ENCODE measurements at regions not wholly inside any gene's neighbourhood (a gene's known extent, or its start where the extent isn't known, plus 50 kb on each side); places are given as distances from the start of the nearest gene placed in this dataset.
"Not testable (repeated sequence)": the region's sequence is repeated elsewhere in the genome, so short reads cannot be mapped to it uniquely, and the experiment has no call there.

DNA sequence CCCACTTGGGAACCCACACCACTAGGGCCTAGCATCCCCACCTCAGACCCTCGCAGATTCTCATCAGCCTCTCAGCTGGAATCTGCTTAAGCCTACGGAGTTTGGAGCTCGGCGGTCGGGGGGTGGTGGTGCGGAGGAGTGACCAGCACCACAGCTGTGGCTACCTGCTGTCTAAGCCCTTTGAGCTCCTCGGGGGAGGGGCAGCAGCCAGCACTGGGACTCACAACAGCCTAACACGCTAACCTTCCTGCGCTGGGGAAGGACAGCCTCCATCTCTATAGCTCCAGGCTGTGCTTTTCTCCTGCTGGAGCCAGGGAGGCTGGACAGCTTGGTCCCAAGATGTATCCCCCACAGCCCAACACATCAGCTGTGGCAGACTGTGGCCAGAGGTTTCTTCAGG, 281.5 kb downstream of the USP46 start:
- no peak overlapping the region for H3K4me3 ChIP-seq
- H3K4me1 ChIP-seq = no peaks in the 10 kb centered on the region
- DNase-seq = no peak
- no peak overlapping the region for H3K27ac ChIP-seq
- H3K36me3 ChIP-seq = no peaks in the 10 kb centered on the region
- intact Hi-C loops (cut with DNase I) = loop anchor here (10.0 kb wide), 2 partner anchors 607 to 1857 kb away; no protein-coding TSS in a partner anchor
- H3K27me3 ChIP-seq = no peaks in the 10 kb centered on the region
- 100% methylated on average over 1 of the region's 9 CpGs; no CpG with 5 or more reads in 1 of the 2 donors for WGBS, 2 donors
- TF ChIP-seq, protein P1, sequence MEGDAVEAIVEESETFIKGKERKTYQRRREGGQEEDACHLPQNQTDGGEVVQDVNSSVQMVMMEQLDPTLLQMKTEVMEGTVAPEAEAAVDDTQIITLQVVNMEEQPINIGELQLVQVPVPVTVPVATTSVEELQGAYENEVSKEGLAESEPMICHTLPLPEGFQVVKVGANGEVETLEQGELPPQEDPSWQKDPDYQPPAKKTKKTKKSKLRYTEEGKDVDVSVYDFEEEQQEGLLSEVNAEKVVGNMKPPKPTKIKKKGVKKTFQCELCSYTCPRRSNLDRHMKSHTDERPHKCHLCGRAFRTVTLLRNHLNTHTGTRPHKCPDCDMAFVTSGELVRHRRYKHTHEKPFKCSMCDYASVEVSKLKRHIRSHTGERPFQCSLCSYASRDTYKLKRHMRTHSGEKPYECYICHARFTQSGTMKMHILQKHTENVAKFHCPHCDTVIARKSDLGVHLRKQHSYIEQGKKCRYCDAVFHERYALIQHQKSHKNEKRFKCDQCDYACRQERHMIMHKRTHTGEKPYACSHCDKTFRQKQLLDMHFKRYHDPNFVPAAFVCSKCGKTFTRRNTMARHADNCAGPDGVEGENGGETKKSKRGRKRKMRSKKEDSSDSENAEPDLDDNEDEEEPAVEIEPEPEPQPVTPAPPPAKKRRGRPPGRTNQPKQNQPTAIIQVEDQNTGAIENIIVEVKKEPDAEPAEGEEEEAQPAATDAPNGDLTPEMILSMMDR (IDR thresholded peaks at IDR 0.05) = no peak
- TF ChIP-seq POLR2A (IDR thresholded peaks at IDR 0.05) = no peak
- H3K9me3 ChIP-seq = no peaks in the 10 kb centered on the region

DNA sequence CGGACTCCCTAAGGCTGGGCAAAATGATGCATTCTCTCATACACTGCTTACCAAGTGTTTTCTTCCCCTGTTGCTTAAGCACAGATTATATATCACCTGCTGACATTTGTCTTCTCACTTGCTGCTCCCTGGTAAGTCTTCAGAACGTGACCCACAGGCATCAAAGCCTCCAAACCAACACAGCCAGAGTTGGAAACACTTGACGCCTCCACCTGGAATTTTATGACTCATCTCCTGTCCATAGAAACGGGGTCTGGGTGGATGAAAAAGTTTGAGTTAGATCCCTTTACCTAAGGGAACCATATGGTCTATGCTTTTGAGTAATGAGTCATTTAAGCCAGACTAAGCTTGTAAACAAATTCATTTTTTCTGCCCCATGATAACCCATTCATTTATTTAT, 251.6 kb downstream of the USP46 start:
- H3K4me3 ChIP-seq = no peak overlapping the region
- WGBS, 2 donors = 28 to 35% methylated on average over 4 of the region's 4 CpGs
- intact Hi-C loops (cut with DNase I) = no loop called here

DNA sequence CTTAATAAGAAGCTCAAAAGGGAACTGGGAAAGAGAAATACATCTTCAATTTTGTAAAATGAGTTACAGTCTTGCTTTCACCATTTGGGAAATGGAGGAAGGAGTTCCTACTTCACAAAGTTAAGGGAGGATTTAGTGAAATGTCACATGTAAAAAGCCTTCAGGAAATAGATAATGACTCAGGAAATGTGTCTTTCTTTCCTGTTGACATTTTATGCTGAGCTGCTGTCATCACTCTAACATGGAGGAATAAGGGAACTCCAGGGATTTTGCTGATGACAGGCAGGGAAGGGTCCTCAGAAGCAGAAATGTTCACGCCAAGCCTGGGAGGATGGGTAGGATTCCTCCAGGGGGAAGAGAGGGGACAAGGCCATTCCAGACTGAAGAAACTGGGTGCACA, 251.1 kb downstream of the USP46 start:
- 60 to 86% methylated on average over 1 of the region's 1 CpG for WGBS, 2 donors
- DNase-seq = no peak
- intact Hi-C loops (cut with DNase I) = no loop called here
- Histone ChIP-seq H3K4me1 (no peaks in the 10 kb centered on the region), H3K4me3 (no peak overlapping the region), H3K27me3 (no peaks in the 10 kb centered on the region), H3K27ac (no peak overlapping the region), H3K9me3 (peaks cover 0 to 11% (median 0%) of the 10 kb centered on the region in 3 donors), H3K36me3 (no peaks in the 10 kb centered on the region)
- no peak for TF ChIP-seq POLR2A (IDR thresholded peaks at IDR 0.05)
- TF ChIP-seq, protein P1 (IDR thresholded peaks at IDR 0.05) = no peak

More for the DNA sequence above, 251.6 kb downstream of the USP46 start:
- Histone ChIP-seq H3K4me1 (no peaks in the 10 kb centered on the region), H3K9me3 (peaks cover 0 to 11% (median 0%) of the 10 kb centered on the region in 3 donors), H3K36me3 (no peaks in the 10 kb centered on the region), H3K27me3 (no peaks in the 10 kb centered on the region), H3K27ac (no peak overlapping the region)
- TF ChIP-seq POLR2A (IDR thresholded peaks at IDR 0.05) = no peak
- TF ChIP-seq, protein P1 (IDR thresholded peaks at IDR 0.05) = no peak
- no peak for DNase-seq

- intact Hi-C loops (cut with DNase I) = no loop called here
- TF ChIP-seq, protein P1 (IDR thresholded peaks at IDR 0.05) = no peak
- TF ChIP-seq POLR2A (IDR thresholded peaks at IDR 0.05) = no peak
- Histone ChIP-seq H3K27ac (no peak overlapping the region), H3K4me1 (no peaks in the 10 kb centered on the region), H3K36me3 (no peaks in the 10 kb centered on the region), H3K4me3 (no peak overlapping the region), H3K9me3 (peaks cover 0 to 11% (median 0%) of the 10 kb centered on the region in 3 donors), H3K27me3 (no peaks in the 10 kb centered on the region)
- 79 to 82% methylated on average over 6 of the region's 6 CpGs for WGBS, 2 donors
- DNase-seq = no peak
These were observed 250.6 kb downstream of the USP46 start for GRCh38 chr4:52408471-52408870.

GRCh38 chr4:52409766-52410165, 249.3 kb downstream of the USP46 start:
- H3K4me1 ChIP-seq; H3K4me3 ChIP-seq; H3K36me3 ChIP-seq; DNase-seq; intact Hi-C loops (cut with DNase I); H3K27ac ChIP-seq; H3K27me3 ChIP-seq: not testable (repeated sequence)
- 95% methylated on average over 4 of the region's 18 CpGs; no CpG with 5 or more reads in 1 of the 2 donors for WGBS, 2 donors
- H3K9me3 ChIP-seq = peaks cover 0 to 11% (median 0%) of the 10 kb centered on the region in 3 donors

- TF ChIP-seq, protein P1 (IDR thresholded peaks at IDR 0.05) = no peak
- H3K4me1 ChIP-seq = no peaks in the 10 kb centered on the region
- H3K36me3 ChIP-seq = no peaks in the 10 kb centered on the region
- H3K27me3 ChIP-seq = no peaks in the 10 kb centered on the region
- no peak overlapping the region for H3K27ac ChIP-seq
- peaks cover 0 to 11% (median 0%) of the 10 kb centered on the region in 3 donors for H3K9me3 ChIP-seq
- WGBS, 2 donors = 52 to 65% methylated on average over 3 of the region's 3 CpGs
- intact Hi-C loops (cut with DNase I) = no loop called here
- no peak overlapping the region for H3K4me3 ChIP-seq
- no peak for DNase-seq
These were observed 248.1 kb downstream of the USP46 start for GRCh38 chr4:52410971-52411370.

All from esophagus squamous epithelium (tissue), 5 donors.